ENCODE measurements at regions not wholly inside any gene's neighbourhood (a gene's known extent, or its start where the extent isn't known, plus 50 kb on each side); places are given as distances from the start of the nearest gene placed in this dataset.
"Not testable (repeated sequence)": the region's sequence is repeated elsewhere in the genome, so short reads cannot be mapped to it uniquely, and the experiment has no call there.

GRCh38 chr2:124967325-124967724 is 942.2 kb downstream of the CNTNAP5 start:
- DNase-seq = no peak

GRCh38 chr2:124970030-124970429 is 944.9 kb downstream of the CNTNAP5 start:
- no peak for DNase-seq

- DNase-seq = no peak
These were observed 948.3 kb downstream of the CNTNAP5 start for GRCh38 chr2:124973396-124973795.

GRCh38 chr2:124975224-124975623 is 950.1 kb downstream of the CNTNAP5 start:
- no peak for DNase-seq

- DNase-seq = no peak
These were observed 950.6 kb downstream of the CNTNAP5 start for GRCh38 chr2:124975648-124976047.

- no peak for DNase-seq
These were observed 953.5 kb downstream of the CNTNAP5 start for GRCh38 chr2:124978597-124978996.

- DNase-seq = no peak
These were observed 958.5 kb downstream of the CNTNAP5 start for GRCh38 chr2:124983595-124983994.

- DNase-seq = no peak
These were observed 960.2 kb downstream of the CNTNAP5 start for GRCh38 chr2:124985270-124985669.

GRCh38 chr2:124986136-124986535 is 961.0 kb downstream of the CNTNAP5 start:
- DNase-seq = no peak

- not testable (repeated sequence) for DNase-seq
These were observed 961.8 kb downstream of the CNTNAP5 start for GRCh38 chr2:124986870-124987269.

GRCh38 chr2:124987436-124987835 is 962.3 kb downstream of the CNTNAP5 start:
- not testable (repeated sequence) for DNase-seq

GRCh38 chr2:124988111-124988510 is 963.0 kb downstream of the CNTNAP5 start:
- DNase-seq = no peak

GRCh38 chr2:124988794-124989193 is 963.7 kb downstream of the CNTNAP5 start:
- DNase-seq = no peak

GRCh38 chr2:124993809-124994208 is 968.7 kb downstream of the CNTNAP5 start:
- DNase-seq = no peak

GRCh38 chr2:124995185-124995912 is 970.3 kb downstream of the CNTNAP5 start:
- no peak for DNase-seq

- no peak for DNase-seq
These were observed 971.3 kb downstream of the CNTNAP5 start for GRCh38 chr2:124996406-124996805.

GRCh38 chr2:124999906-125000305 is 974.8 kb downstream of the CNTNAP5 start:
- DNase-seq = no peak

GRCh38 chr2:125004106-125004800 is 979.2 kb downstream of the CNTNAP5 start:
- no peak for DNase-seq

- DNase-seq = no peak
These were observed 981.6 kb downstream of the CNTNAP5 start for GRCh38 chr2:125006676-125007075.

- DNase-seq = not testable (repeated sequence)
These were observed 1003.6 kb downstream of the CNTNAP5 start for GRCh38 chr2:125028721-125029120.

GRCh38 chr2:125033871-125034270 is 1008.8 kb downstream of the CNTNAP5 start:
- DNase-seq = no peak

- no peak for DNase-seq
These were observed 1012.1 kb downstream of the CNTNAP5 start for GRCh38 chr2:125037135-125037653.

- DNase-seq = no peak
These were observed 1016.8 kb downstream of the CNTNAP5 start for GRCh38 chr2:125041846-125042245.

- no peak for DNase-seq
These were observed 1017.6 kb downstream of the CNTNAP5 start for GRCh38 chr2:125042727-125043126.

All from activated naive CD4-positive, alpha-beta T cell (primary cell).